HG02798 (cell line): ENCODE measurements at regions not wholly inside any gene's neighbourhood (a gene's known extent, or its start where the extent isn't known, plus 50 kb on each side); places are given as distances from the start of the nearest gene placed in this dataset.

Experiments used
- ATAC-seq: cut with Tn5 transposase; IDR thresholded peaks from one replicate; pipeline ENCODE4 v1.9.1; 2021; ENCODE audit warnings: mild to moderate bottlenecking; ENCODE audit not compliant: unreplicated experiment, poor library complexity

- no peak for ATAC-seq
These were observed 592.0 kb upstream of the GALNTL6 start for GRCh38 chr4:171221181-171221580.

- no peak for ATAC-seq
These were observed 609.8 kb upstream of the GALNTL6 start for GRCh38 chr4:171203425-171203824.

GRCh38 chr4:171202908-171203307 is 610.3 kb upstream of the GALNTL6 start:
- ATAC-seq = no peak

GRCh38 chr4:171186700-171187099 is 626.5 kb upstream of the GALNTL6 start:
- no peak for ATAC-seq

GRCh38 chr4:171181090-171181489 is 632.1 kb upstream of the GALNTL6 start:
- ATAC-seq = no peak

GRCh38 chr4:171170671-171171070 is 642.5 kb upstream of the GALNTL6 start:
- ATAC-seq = no peak

- no peak for ATAC-seq
These were observed 643.8 kb upstream of the GALNTL6 start for GRCh38 chr4:171169396-171169795.

- no peak for ATAC-seq
These were observed 650.7 kb upstream of the GALNTL6 start for GRCh38 chr4:171162478-171162877.

GRCh38 chr4:171157462-171158082 is 655.6 kb upstream of the GALNTL6 start:
- no peak for ATAC-seq

- ATAC-seq = no peak
These were observed 670.6 kb upstream of the GALNTL6 start for GRCh38 chr4:171142639-171143038.

GRCh38 chr4:171142045-171142444 is 671.2 kb upstream of the GALNTL6 start:
- ATAC-seq = no peak

GRCh38 chr4:171130256-171130801 is 682.9 kb upstream of the GALNTL6 start:
- no peak for ATAC-seq

GRCh38 chr4:171118091-171118490 is 695.1 kb upstream of the GALNTL6 start:
- no peak for ATAC-seq

GRCh38 chr4:171117457-171117856 is 695.7 kb upstream of the GALNTL6 start:
- ATAC-seq = no peak

- no peak for ATAC-seq
These were observed 711.4 kb upstream of the GALNTL6 start for GRCh38 chr4:171101845-171102244.

- ATAC-seq = no peak
These were observed 726.1 kb upstream of the GALNTL6 start for GRCh38 chr4:171087089-171087488.

GRCh38 chr4:171067422-171067821 is 745.8 kb upstream of the GALNTL6 start:
- ATAC-seq = no peak

GRCh38 chr4:171049380-171049779 is 763.8 kb upstream of the GALNTL6 start:
- no peak for ATAC-seq

- no peak for ATAC-seq
These were observed 770.1 kb upstream of the GALNTL6 start for GRCh38 chr4:171042989-171043524.

- no peak for ATAC-seq
These were observed 777.3 kb upstream of the GALNTL6 start for GRCh38 chr4:171035909-171036308.

- ATAC-seq = no peak
These were observed 781.9 kb upstream of the GALNTL6 start for GRCh38 chr4:171031338-171031737.

GRCh38 chr4:171025776-171026175 is 787.4 kb upstream of the GALNTL6 start:
- no peak for ATAC-seq
